DOHH2 (cell line): ENCODE measurements at regions not wholly inside any gene's neighbourhood (a gene's known extent, or its start where the extent isn't known, plus 50 kb on each side); places are given as distances from the start of the nearest gene placed in this dataset.

ENCODE experiments used
- EZH2phosphoT487 ChIP-seq: fragments of 200-600 bp; sonication (generic); IDR thresholded peaks from 2 replicates; pipeline ENCODE4 v1.6.1; 2017; ENCODE audit warnings: borderline replicate concordance, mild to moderate bottlenecking, antibody characterized with exemption, low read length, moderate library complexity, mixed read lengths
- TF ChIP-seq, protein P1 (sequence below): fragments of 200-600 bp; sonication (generic); IDR thresholded peaks from one replicate; pipeline ENCODE4 v1.5.1; 2014; ENCODE audit warnings: antibody characterized with exemption, mild to moderate bottlenecking, low read depth, low read length; ENCODE audit not compliant: poor library complexity, severe bottlenecking

DNA sequence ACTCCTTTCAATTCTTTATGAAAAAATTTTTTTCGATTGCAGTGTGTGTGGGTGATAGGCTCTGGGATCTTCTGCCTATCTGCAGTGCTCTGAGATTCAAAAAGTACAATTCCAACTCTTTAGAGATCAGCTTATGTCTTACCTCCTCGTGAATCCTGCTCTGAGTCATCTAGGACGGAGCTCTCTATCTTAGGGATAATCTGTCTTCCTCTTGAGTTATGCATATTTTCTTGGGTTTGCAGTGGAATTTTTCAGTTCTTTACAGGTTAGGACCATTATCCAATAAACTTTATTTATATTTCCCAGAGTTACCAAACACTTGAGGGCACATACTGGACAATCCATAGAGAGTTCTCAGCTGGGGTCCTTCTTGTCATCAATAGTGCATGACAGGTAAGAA, 428.6 kb downstream of the ACTR3B start:
- TF ChIP-seq, protein P1, sequence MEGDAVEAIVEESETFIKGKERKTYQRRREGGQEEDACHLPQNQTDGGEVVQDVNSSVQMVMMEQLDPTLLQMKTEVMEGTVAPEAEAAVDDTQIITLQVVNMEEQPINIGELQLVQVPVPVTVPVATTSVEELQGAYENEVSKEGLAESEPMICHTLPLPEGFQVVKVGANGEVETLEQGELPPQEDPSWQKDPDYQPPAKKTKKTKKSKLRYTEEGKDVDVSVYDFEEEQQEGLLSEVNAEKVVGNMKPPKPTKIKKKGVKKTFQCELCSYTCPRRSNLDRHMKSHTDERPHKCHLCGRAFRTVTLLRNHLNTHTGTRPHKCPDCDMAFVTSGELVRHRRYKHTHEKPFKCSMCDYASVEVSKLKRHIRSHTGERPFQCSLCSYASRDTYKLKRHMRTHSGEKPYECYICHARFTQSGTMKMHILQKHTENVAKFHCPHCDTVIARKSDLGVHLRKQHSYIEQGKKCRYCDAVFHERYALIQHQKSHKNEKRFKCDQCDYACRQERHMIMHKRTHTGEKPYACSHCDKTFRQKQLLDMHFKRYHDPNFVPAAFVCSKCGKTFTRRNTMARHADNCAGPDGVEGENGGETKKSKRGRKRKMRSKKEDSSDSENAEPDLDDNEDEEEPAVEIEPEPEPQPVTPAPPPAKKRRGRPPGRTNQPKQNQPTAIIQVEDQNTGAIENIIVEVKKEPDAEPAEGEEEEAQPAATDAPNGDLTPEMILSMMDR: no peak
- no peak for TF ChIP-seq EZH2phosphoT487
